ENCODE measurements at regions not wholly inside any gene's neighbourhood (a gene's known extent, or its start where the extent isn't known, plus 50 kb on each side); places are given as distances from the start of the nearest gene placed in this dataset.

GRCh38 chr3:36182024-36182423 is 198.3 kb upstream of the STAC start:
- TF ChIP-seq CTCF (IDR thresholded peaks at IDR 0.05; ENCODE audit: poor library complexity): no peak
- no peak for TF ChIP-seq EZH2phosphoT487 (IDR thresholded peaks at IDR 0.05; ENCODE audit: low read depth, severe bottlenecking, unreplicated experiment)
- TF ChIP-seq EZH2 (IDR thresholded peaks at IDR 0.05; ENCODE audit: borderline replicate concordance): no peak

Measured in hepatocyte (in vitro differentiated cells).